ENCODE measurements at regions not wholly inside any gene's neighbourhood (a gene's known extent, or its start where the extent isn't known, plus 50 kb on each side); places are given as distances from the start of the nearest gene placed in this dataset.

GRCh38 chr14:31930070-31930469 is 147.0 kb upstream of the ARHGAP5 start:
- H3K9ac ChIP-seq (replicated peaks in 1 of 4; ENCODE audit: extremely low read depth in 1 of 4, low read depth in 3 of 4, low read length in 3 of 4), result no peak overlapping the region
- no peak overlapping the region for H3K4ac ChIP-seq (replicated peaks; ENCODE audit: insufficient read length, low read depth, low read length)
- no peaks in the 10 kb centered on the region for H4K20me1 ChIP-seq (replicated peaks in 1 of 2; ENCODE audit: control insufficient read depth in 1 of 2, insufficient read depth in 2 of 2, low read length in 2 of 2)
- H3K56ac ChIP-seq (replicated peaks; ENCODE audit: insufficient read length, low read depth, low read length), result no peak overlapping the region
- H3K4me1 ChIP-seq (replicated peaks in 1 of 4; ENCODE audit: control insufficient read depth in 3 of 4, insufficient read depth in 4 of 4, low read length in 3 of 4), result peaks cover 0 to 4% (median 2%) of the 10 kb centered on the region in 4 experiments; a peak in 2 of 7 replicates
- DNase-seq (ENCODE audit: low read depth in 1 of 2, low spot score in 2 of 2), result no peak
- no peaks in the 10 kb centered on the region for H3K9me3 ChIP-seq (ENCODE audit: insufficient read depth in 2 of 2, low read depth in 1 of 2, low read length in 1 of 2)
- H2BK120ac ChIP-seq (replicated peaks; ENCODE audit: low read depth, low read length), result no peak overlapping the region
- ChIA-PET CTCF (ENCODE audit: partially characterized antibody) (interaction anchor here (1.1 to 1.2 kb wide), 3 partner anchors 13 to 436 kb away, joined by 3 read pairs; no protein-coding TSS in a partner anchor), POLR2A (ENCODE audit: partially characterized antibody) (no interaction called here)
- H4K8ac ChIP-seq (ENCODE audit: extremely low read depth, insufficient read depth, low read length), result no peak overlapping the region
- no peak overlapping the region for H2BK12ac ChIP-seq (ENCODE audit: low read depth, low read length)
- H2BK15ac ChIP-seq (ENCODE audit: low read length), result no peak overlapping the region
- H3K18ac ChIP-seq (ENCODE audit: extremely low read depth, low read length), result no peak overlapping the region
- H3K14ac ChIP-seq (ENCODE audit: insufficient read length), result no peak overlapping the region
- 93% methylated on average over 1 of the region's 1 CpG; no CpG with 5 or more reads in 1 of the 2 experiments for WGBS, 2 experiments (ENCODE audit: extremely low coverage in 1 of 2, insufficient coverage in 1 of 2, insufficient read length in 1 of 2, insufficient replicate concordance in 2 of 2, low coverage in 1 of 2, low lambda C conversion rate in 2 of 2, missing lambda C conversion rate in 1 of 2)
- no peak overlapping the region for H2BK5ac ChIP-seq (ENCODE audit: low read depth, low read length)
- no peaks in the 10 kb centered on the region for H3K79me1 ChIP-seq (ENCODE audit: low read depth, low read length)
- no peak overlapping the region for H4K91ac ChIP-seq (replicated peaks; ENCODE audit: insufficient read length, low read length)
- no peaks in the 10 kb centered on the region for H3K27me3 ChIP-seq (replicated peaks in 1 of 4; ENCODE audit: control insufficient read depth in 3 of 4, extremely low read depth in 1 of 4, insufficient read depth in 3 of 4, low read length in 3 of 4)
- H2AK5ac ChIP-seq (ENCODE audit: low read depth, low read length), result no peak overlapping the region
- no peak overlapping the region for H3K4me3 ChIP-seq (ENCODE audit: extremely low read depth in 1 of 4, insufficient read depth in 2 of 4, low read depth in 3 of 4, low read length in 4 of 4)
- H3K27ac ChIP-seq (ENCODE audit: low read depth, low read length), result no peak overlapping the region
- H2AFZ ChIP-seq (ENCODE audit: low read length), result no peak overlapping the region
- H3K36me3 ChIP-seq (ENCODE audit: control insufficient read depth in 2 of 4, insufficient read depth in 4 of 4, low read length in 3 of 4), result no peaks in the 10 kb centered on the region
- no peak overlapping the region for H2BK20ac ChIP-seq (ENCODE audit: low read length)
- H4K5ac ChIP-seq (ENCODE audit: insufficient read length, low read depth, low read length), result no peak overlapping the region
- H3K23ac ChIP-seq (ENCODE audit: insufficient read length), result no peak overlapping the region
- FAIRE-seq, result no peak
- H3K79me2 ChIP-seq (ENCODE audit: control insufficient read depth in 1 of 2, insufficient read depth in 2 of 2, low read length in 2 of 2), result no peaks in the 10 kb centered on the region
- no peaks in the 10 kb centered on the region for H3K23me2 ChIP-seq (ENCODE audit: low read depth, low read length)
- H3K4me2 ChIP-seq (ENCODE audit: insufficient read depth in 1 of 2, low read depth in 2 of 2, low read length in 2 of 2), result no peak overlapping the region
- TF ChIP-seq NRF1 (IDR thresholded peaks at IDR 0.05; ENCODE audit: low read depth, low read length), result no peak
- TF ChIP-seq RFX5 (IDR thresholded peaks at IDR 0.05; ENCODE audit: borderline replicate concordance, low read depth, low read length), result no peak
- no peak for TF ChIP-seq SP1 (IDR thresholded peaks at IDR 0.05; ENCODE audit: low read depth, low read length)
- TF ChIP-seq HDAC6 (IDR thresholded peaks at IDR 0.05; ENCODE audit: low read depth, low read length), result no peak
- no peak for TF ChIP-seq GABPA (IDR thresholded peaks at IDR 0.05; ENCODE audit: borderline replicate concordance, insufficient read depth, low read length)
- TF ChIP-seq RBBP5 (IDR thresholded peaks at IDR 0.05; ENCODE audit: borderline replicate concordance, low read depth, low read length), result no peak
- TF ChIP-seq KDM5A (IDR thresholded peaks at IDR 0.05; ENCODE audit: low read length), result no peak
- no peak for TF ChIP-seq EZH2 (IDR thresholded peaks at IDR 0.05; ENCODE audit: low read depth, low read length, severe bottlenecking)
- TF ChIP-seq CHD2 (IDR thresholded peaks at IDR 0.05; ENCODE audit: low read length), result no peak

All from H1 (cell line).